A172 (cell line): ENCODE measurements at regions not wholly inside any gene's neighbourhood (a gene's known extent, or its start where the extent isn't known, plus 50 kb on each side); places are given as distances from the start of the nearest gene placed in this dataset.
"Not testable (repeated sequence)": the region's sequence is repeated elsewhere in the genome, so short reads cannot be mapped to it uniquely, and the experiment has no call there.

Experiments used
- DNase-seq: peaks from one replicate; pipeline ENCODE4 v3.0.0-alpha.2; 2015; ENCODE audit warnings: low spot score

DNA sequence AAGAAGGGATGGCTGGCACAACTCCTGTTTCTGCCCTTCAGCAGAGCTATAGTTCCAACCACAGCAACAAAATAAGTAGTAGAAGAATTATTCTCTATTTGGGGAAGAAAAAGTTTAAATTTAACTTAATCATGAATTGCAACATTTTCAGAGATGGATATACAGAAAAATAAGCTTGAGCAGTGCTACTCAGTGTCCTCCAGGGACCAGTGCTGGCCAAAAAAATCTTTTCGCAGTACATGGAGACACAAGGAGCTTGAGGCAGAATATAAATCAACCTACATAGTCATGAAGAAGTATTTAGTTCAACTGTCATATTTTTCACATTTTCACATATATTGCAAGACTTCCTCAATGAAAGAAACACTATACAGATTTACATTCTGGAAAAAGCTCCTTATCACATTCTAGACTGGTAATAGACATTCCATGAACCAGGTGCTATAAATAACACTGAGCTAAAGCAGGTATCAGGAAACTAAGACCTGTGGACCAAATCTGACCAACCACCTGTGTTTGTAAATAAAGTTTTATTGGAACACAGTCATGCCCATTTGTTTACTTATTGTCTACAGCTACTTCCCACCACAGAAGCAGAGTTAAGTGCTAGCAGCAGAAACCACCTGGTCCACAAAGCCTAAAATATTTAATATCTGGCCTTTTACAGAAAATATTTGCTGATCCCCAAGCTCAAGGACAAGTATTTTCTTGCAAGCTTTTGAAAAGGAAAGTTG, 101.9 kb downstream of the RGS21 start:
- DNase-seq, result no peak

DNA sequence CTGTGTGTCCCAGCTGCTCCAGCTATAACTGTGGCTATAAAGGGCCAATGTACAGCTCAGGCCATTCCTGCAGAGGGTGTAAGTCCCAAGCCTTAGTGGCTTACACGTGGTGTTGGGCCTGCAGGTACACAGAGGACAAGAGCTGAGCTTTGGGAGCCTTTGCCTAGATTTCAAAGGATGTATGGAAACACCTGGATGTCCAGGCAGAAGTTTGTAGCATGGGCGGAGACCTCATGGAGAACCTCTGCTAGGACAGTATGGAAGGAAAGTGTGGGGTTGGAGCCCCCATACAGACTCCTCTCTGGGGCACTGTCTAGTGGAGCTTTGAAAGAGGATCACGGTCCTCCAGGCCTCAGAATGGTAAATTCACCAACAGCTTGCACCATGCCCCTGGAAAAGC, 113.9 kb downstream of the RGS21 start:
- no peak for DNase-seq

DNA sequence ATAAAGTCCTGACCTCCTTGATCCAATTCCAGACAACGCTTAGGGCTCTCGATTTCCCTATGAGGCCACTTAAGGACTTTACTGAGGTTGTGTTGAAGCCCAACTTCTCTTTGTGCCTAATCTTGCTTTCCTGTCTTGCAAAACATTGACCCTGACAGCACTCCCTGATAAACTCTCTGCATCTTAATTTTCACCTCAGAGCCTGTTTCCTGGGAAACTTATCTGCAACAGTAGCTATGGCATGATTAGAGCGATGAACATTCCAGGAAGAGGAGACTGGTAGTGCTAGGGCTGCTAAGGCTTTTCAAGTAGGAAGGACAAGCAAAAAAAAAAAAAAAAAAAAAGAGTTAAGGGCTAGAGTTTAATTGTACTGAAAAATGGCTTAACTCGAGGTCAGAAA, 118.9 kb downstream of the RGS21 start:
- no peak for DNase-seq

DNA sequence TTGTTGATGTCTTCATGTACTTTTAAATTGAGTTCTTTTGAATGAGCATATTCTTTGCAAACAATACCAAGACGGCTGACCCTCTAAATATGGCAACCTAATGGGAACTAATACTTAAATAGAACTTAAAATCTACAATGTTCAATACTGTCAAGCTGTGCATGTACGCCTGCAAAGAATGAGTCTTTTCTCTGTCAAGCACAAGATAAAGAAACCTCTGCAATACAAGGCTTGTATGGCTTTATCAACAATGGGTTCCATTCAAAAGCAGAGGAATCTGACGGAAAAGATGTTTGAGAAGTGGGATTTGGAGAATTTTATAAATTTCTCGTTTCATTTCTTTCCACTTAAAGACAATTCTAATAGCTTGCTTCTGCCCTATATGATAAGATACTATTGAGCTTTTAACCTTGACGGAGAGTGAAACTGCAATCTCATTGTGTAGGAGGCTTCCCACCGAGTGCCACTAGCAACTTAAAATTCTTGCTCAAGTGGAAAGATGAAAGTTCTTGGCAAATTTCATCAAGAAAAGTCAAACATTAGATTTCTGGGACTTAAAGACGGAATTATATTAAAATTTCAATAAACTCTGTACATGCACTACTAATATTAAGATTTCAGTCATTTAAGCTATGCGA, 119.8 kb downstream of the RGS21 start:
- no peak for DNase-seq

DNA sequence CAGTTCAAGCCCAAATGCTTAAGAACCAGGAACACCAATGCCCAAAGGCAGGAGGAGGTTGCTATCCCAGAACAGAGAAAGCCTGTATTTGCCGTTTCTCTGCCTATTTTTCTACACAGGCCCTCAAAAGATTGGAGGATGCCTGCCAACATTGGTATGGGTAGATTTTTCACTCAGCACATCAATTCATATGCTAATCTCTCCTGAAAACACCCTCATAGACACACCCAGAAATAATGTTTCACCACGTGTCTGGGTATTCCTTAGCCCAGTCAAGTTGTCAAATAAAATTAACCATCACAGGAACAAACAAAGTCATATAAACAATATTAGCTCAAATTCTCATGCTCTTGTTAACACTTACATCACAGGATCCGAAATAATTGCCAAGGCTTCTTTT, 121.9 kb downstream of the RGS21 start:
- no peak for DNase-seq

DNA sequence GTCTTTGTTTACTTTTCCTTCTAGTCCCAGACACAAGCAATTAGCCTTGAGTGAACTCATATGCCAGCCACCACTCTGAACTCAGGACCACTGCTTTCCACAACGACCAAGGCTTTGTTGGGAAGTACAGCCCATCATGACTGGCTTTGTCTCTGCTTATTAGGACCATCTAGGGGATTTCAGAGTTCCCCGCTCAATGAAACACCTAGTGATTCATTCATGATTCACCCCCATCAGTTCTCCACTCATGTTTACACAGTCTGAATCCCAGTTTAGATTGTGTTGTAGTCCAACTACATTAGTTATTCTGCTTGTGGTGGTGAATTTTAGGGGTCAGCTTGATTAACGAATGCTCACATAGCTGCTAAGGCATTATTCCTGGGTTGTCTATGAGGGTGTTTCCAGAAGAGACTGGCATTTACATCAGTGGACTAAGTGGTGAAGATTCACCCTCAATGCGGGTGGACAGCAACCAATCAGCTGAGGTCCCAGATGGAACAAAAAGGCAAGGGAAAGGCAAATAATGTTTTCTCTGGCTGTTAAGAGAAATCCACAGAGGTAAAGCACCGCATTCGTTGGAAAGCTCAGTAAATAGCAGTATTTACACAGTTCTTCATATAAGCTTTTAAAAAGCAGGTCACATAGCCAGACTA, 122.7 kb downstream of the RGS21 start:
- DNase-seq, result peak; percentile 95

DNA sequence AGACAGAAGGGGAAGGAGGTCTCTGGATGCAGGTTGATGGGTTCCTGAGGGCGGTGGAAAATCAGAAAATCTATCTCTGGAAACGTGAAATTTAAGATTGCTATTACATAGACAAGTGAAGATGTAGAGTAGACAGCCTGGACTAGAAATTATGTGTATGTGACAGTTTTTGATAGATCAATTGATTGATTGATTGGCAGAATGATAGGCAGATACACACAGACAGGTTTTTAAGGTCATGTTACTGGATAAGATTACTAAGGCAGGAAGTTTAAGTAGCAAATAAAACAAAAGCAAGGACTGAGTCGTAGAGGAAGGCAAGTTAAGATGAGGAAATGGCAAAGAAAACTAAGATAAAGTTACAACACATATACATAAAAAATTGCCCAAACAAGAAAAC, 124.7 kb downstream of the RGS21 start:
- no peak for DNase-seq

DNA sequence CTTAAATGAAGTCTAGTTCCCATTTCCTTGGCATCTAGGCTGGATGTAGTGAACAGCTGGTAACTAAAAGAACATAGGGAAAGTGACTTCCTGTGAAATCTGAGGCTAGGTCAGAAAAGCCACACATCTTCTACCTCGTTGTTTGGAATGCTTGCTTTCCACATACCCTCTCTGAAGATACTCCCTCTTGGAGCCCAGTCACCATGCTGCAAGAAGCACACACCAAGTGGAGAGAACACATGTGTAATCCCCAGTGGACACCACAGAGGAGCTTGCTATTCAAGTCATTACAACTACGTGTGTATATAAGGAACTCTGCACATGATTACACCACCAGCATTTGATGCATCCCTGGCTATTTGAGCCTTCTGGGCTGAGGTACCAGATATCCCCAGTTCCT, 125.9 kb downstream of the RGS21 start:
- DNase-seq, result no peak

DNA sequence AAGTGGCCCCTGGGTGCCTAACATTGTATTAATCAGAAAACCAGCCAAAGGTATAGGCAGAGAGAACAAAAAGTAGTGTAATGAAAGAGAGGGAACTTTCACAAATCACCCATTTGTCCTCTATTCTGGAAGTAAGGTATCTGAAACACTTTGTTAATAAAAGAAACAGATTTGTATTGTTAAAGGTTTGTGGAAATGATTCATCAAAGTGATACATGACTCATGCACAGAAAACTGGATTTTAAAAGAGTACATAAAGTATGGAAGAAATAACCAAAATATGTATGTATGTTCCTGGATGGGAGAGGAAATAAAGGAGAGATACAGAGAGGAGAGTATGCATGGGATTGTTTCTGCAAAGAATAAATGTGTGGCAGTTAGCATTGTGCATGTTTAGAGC, 126.8 kb downstream of the RGS21 start:
- no peak for DNase-seq

DNA sequence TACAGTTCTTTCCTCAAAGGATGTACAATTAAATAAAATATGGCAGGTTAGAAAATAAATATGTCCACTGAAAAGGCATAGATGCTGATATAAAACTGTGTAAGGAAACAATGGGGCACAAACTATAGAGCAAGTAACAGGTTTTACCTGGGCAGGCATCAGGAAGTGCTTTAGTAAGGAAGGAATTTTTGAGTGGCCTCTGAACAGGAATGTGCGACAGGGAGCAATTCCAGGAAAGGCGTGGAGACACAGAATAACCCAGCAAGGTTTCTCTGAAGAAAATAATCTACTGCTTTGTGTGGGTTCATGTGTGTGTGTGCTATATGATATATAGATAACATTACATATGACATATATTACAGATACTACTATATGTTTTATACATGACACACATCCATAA, 128.4 kb downstream of the RGS21 start:
- DNase-seq, result no peak

DNA sequence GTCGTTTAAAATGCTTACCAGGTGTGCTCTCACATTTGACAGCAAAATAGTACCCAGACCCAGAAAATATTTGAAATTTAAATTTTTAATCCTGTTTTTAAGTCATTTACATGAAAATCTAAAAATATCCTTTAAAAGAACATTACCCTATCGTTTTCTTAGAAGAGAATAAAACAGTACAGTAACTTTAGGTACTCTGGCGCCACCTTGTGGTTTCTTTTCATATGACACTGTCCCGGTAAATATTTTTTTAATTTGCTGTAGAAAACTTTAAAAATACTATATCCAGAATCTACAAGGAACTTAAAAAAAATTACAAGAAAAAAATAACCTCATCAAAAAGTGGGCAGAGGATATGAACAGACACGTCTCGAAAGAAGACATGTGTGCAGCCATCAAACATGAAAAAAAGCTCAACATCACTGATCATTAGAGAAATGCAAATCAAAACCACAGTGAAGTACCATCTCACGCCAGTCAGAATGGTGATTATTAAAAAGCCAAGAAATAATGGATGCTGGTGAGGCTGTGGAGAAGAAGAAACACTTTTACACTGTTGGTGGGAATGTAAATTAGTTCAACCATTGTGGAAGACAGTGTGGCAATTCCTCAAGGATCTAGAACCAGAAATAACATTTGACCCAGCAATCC, 129.2 kb downstream of the RGS21 start:
- DNase-seq, result peak; percentile 67

DNA sequence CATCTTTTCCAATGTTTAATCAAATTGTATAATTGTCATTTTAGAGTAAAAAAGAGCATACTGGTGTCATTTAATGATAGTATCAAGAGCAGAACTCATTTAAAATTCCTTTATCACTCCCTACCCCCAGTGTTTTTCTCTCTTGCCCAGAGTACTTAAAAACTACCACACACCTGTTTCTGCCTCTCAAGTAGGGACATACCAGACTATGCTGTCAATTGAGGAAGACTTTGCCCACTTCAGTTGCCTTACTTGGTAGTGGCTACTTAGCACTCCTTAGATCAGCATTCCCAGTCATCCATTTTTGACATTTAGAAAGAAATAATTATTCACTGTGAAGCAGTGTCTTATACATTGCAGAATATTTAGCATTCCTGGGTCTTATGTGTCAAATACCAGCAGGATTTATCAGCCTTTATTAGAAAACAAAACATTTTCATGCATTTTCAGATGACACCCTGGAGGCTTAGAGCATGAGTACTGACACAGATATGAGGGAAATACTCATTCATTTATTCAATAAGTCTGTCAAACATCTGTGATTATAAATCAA, 127.5 kb upstream of the RGS1 start:
- DNase-seq, result peak; percentile 58

DNA sequence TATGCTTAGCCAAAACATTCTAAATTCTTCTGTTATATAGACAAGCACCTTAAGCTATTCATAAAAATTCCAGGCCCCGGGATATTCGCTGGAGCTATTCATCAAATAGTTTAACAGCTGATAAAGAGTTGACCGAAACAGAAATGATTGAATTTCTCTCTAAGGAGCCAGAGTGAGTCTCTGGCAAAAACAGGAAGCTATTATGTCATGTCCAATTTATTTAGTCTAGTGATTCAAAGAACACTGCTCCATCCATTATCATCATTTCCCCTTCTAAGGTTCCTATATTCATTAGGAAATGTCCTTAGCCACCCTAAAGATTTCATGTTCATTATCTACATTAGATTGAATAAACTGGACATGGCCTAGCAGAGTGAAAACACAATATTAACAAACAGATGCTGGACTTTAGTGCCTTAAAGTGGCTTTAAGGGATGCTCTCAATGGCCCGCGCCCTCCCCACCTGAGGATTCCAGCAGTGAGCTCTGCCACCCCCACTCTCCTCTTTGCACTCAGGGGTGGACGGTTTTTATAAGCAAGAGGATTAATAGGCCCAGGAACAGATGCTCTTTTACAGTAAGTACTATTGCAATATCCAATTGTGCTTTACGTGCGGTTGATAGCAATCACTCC, 122.1 kb upstream of the RGS1 start:
- DNase-seq, result peak; percentile 34

DNA sequence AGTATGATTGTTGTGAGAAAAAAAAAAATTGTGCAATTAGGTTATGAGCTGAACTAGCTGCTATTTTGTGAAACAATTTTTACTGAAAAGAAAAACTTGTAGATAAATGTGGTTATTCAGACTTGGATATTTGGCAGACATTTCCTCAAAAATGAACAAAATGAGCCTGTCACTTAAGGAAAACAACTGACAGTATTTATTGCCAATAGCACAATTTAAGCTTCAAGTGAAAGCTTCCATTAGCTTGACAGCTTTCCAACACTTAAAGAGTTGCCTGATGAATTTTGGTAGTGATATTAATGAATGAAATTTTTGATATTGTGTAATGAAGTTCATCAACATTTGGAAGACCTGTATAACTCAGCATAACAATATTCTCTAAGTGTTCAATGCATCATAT, 116.1 kb upstream of the RGS1 start:
- no peak for DNase-seq

DNA sequence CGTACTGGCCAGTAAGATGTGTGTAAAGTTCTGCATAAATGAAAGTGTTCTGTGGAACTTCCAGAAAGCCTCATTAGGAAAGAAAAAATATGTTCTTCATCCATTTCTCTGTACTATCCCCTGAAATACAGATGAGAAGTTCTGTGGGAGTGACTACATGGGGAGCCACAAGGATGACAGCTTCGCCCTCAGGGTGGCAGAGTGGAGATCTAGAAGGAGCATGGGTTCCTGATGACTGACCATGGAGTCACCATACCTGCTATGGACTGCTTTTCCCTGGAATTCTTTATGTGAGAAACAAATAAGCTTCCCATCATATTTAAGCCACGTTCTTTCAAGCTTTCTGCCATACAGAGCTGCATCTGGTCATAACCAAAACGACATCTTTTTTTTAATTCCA, 113.9 kb upstream of the RGS1 start:
- no peak for DNase-seq

DNA sequence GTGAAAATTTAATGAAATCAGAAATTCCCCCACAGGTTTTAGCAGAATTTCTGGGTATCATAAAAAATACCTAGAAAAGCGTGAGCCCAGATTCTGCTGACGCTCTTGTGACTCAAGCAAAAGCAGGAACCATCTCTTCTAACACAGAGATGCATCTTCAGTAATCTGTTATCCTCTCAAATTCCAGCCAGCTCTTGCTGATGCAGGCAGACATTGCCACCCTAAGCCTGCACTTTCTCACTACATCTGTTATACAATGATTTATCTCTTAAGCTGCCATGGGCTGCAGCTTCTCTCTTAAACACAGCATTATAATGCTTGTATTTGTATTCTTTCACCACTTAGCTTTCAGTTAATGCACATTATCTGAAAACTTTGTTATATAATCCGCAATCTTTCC, 113.0 kb upstream of the RGS1 start:
- DNase-seq, result no peak

DNA sequence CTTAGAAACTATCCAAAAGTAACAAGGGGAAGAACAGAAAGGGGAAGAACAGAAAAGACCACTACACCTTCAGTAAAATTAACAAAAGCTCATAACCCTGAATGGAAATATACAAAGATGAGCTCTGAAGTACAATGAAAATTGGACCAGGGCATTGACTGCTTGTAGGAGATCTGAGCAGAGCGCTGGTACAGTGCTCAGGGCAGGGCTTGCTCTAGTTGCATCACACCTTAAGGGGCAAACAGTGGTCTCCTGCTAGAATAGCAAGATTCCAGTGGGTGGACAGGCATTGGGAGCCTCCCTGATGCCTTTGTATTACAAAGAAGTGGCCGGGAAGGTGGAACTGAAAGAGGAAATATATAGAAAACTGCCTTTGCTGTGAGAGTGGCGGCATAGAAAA, 111.9 kb upstream of the RGS1 start:
- no peak for DNase-seq

DNA sequence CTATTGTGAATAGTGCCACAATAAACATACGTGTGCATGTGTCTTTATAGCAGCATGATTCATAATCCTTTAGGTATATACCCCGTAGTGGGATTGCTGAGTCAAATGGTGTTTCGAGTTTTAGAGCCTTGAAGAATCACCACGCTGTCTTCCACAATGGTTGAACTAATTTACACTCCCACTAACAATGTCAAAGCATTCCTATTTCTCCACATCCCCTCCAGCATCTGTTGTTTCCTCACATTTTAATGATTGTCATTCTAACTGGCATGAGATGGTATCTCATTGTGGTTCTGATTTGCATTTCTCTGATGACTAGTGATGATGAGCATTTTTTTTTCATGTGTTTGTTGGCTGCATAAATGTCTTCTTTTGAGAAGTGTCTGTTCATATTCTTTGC, 110.4 kb upstream of the RGS1 start:
- DNase-seq, result not testable (repeated sequence)

DNA sequence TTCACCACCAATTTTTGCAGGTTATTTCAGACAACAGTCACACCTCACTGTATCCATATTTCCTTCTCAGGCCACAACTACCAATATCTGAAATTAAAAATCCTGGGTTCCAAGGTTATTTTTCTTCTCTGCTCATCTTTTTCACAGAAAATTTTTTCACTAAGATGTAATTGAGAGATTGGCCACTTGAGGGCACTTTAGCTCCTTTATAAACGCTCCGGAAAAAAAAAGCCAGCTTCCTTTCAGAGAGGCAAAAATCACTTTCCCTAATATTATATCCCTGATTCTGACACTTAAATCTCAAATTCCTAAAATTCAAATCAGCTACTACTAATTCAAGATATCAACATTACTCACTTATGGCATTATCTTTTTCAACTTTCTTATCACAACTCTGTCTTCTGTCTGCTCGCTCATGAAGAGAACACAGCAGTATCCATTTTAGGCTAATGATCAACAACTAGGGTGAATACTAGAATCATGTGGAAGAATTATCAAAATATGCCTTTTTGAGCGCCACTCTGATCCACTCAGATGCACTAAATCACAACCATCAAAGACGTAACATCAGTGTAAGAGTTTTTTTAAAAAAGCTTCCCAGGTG, 101.4 kb upstream of the RGS1 start:
- peak; percentile 40 for DNase-seq

DNA sequence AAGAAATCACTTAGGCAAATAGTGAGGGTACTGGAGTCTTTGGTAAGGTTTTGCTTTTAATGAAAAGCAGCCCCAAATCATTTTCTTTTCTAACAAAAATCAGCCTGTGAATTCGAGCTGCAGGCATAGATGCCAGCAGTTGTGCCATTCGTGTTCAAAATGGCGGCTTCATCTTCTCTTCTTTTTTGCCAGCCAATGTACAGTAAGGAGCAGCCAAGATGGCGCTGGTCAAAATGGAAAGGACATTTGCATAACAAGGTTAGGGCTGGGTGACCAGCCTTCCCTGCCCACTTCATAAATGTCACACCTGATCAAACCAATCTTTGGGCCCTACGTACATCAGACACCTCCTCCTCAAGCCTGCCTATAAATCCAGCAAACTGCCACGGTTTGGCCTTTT, 100.2 kb upstream of the RGS1 start:
- DNase-seq, result no peak

DNA sequence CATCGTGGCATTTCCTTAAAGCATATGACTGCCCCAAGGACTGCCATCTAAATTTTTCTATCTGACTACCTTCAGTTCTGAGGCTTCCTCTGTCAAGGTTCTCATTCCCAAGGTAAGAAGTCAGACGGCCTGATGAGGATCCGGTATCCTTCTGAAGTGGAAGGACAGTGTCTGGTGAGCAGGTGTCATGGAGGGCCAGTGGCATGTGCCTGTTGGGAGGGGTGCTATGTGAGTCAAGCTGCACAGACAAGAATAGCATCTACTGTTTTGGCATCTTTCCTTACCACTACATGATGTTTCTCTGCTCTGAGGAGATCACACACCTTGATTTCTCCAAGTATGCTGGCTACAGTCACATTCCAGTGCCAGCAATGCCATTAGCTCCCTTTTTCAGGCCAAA, 99.6 kb upstream of the RGS1 start:
- DNase-seq, result no peak
